SK-N-MC (cell line): ENCODE measurements at regions not wholly inside any gene's neighbourhood (a gene's known extent, or its start where the extent isn't known, plus 50 kb on each side); places are given as distances from the start of the nearest gene placed in this dataset.

Source experiments
- DNase-seq: peaks from one replicate; pipeline ENCODE4 v3.0.0-alpha.2; 2011; ENCODE audit warnings: low read depth, low spot score
- H3K27ac ChIP-seq: fragments of 200-600 bp; sonication (generic); 2 replicates; pipeline ENCODE4 v1.5.1; 2016; ENCODE audit warnings: mixed run types
- H3K36me3 ChIP-seq: fragments of 200-600 bp; sonication (generic); 2 replicates; pipeline ENCODE4 v1.6.1; 2017; ENCODE audit warnings: antibody characterized with exemption, low read length, mixed read lengths; ENCODE audit not compliant: insufficient read depth
- H3K4me3 ChIP-seq: fragments of 200-600 bp; sonication (generic); 2 replicates; pipeline ENCODE4 v1.5.1; 2016
- H3K9ac ChIP-seq: fragments of 200-600 bp; sonication (generic); 2 replicates; pipeline ENCODE4 v1.8.0; 2017; ENCODE audit warnings: mixed run types, mixed read lengths; ENCODE audit not compliant: insufficient read length
- H3K9me3 ChIP-seq: fragments of 200-600 bp; sonication (generic); 2 replicates; pipeline ENCODE4 v1.6.1; 2017; ENCODE audit warnings: low read depth, mild to moderate bottlenecking, antibody characterized with exemption, low read length, moderate library complexity, mixed read lengths
- EZH2 ChIP-seq: fragments of 200-600 bp; sonication (generic); IDR thresholded peaks from one replicate; pipeline ENCODE4 v1.6.1; 2017; ENCODE audit warnings: antibody characterized with exemption
- FOXP2 ChIP-seq: optimal IDR thresholded peaks from 2 replicates; pipeline ENCODE3; 2011; ENCODE audit warnings: mild to moderate bottlenecking, moderate library complexity; ENCODE audit not compliant: insufficient read depth; ENCODE audit errors: extremely low read length, control extremely low read depth
- POLR2AphosphoS5 ChIP-seq: IDR thresholded peaks from 2 replicates; pipeline ENCODE4 v1.6.1; 2012; ENCODE audit warnings: mild to moderate bottlenecking, low read depth, low read length, borderline replicate concordance

DNA sequence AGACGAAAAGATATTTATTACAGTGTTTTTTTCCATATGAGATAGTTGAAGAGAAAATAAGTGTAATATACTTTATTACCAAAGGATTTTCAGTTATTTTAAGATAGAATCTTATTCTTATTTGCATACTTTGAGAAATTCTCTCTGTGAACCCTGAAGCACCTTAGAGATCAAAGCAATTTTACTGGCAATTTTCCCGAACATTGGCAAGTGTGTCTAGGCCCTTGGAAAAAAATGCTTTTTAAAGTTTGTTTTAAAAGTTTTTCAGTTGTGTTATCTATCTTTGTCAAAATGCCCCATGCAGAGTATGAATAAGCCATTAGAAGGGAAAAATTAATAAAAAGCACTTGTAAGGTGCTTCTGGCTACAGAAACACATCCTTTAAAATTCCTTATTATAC is 276.8 kb upstream of the HSF2 start:
- no peak for TF ChIP-seq FOXP2
- TF ChIP-seq EZH2: no peak
- TF ChIP-seq POLR2AphosphoS5: no peak
- Histone ChIP-seq H3K27ac (peak overlapping the region; percentile 70; the same call in 1 of the 2 replicates), H3K36me3 (no peaks in the 10 kb centered on the region), H3K4me3 (peak overlapping the region; percentile 20; the same call in 1 of the 2 replicates), H3K9me3 (no peaks in the 10 kb centered on the region), H3K9ac (no peak overlapping the region)
- DNase-seq: no peak

DNA sequence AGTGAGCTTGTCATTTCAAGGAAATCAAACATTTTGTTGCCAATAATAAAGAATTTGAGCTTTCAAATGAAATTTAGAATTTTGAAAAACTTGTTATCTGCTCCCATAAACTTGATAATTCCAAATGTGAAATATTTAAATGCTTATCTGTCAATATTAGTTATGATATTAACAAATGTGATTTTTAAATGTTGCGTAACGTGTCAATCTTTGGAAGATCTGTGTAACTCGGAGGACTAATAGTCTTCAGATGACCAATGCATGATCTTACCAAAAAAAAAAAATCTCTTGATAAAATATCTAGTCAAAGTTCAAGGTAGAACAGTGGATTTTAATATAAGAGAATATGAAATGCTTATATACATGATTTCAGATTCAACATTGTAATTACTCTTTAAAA is 274.5 kb upstream of the HSF2 start:
- H3K9ac ChIP-seq: no peak overlapping the region
- no peak for DNase-seq
- no peak for TF ChIP-seq POLR2AphosphoS5
- no peak for TF ChIP-seq EZH2
- no peak for TF ChIP-seq FOXP2
- no peaks in the 10 kb centered on the region for H3K36me3 ChIP-seq
- H3K4me3 ChIP-seq: no peak overlapping the region
- no peaks in the 10 kb centered on the region for H3K9me3 ChIP-seq
- H3K27ac ChIP-seq: no peak overlapping the region

DNA sequence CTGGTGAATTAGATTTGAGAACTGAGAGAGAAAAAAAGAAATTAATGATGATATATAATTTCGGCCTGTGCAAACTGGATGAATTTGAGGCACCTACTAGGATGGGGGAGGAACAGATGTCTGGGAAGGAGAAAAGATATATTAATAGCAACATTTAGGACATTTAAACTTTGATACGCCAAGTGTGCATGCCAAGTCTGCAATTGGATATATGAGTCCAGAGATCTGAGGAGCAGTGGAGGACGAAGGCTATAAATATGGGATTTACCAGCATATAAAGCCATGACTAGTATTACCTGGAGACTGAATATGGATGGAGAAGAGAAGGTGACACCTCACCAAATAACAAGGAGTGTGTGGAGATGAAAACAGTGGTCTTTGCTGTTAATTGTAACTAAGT is 272.6 kb upstream of the HSF2 start:
- H3K27ac ChIP-seq: no peak overlapping the region
- DNase-seq: no peak
- TF ChIP-seq EZH2: no peak
- TF ChIP-seq FOXP2: no peak
- TF ChIP-seq POLR2AphosphoS5: no peak

GRCh38 chr6:122128445-122128844 is 271.0 kb upstream of the HSF2 start:
- no peak overlapping the region for H3K4me3 ChIP-seq
- no peak overlapping the region for H3K9ac ChIP-seq
- no peak for TF ChIP-seq FOXP2
- no peak for TF ChIP-seq POLR2AphosphoS5
- no peak for TF ChIP-seq EZH2
- H3K9me3 ChIP-seq: no peaks in the 10 kb centered on the region
- DNase-seq: no peak
- H3K36me3 ChIP-seq: no peaks in the 10 kb centered on the region
- H3K27ac ChIP-seq: no peak overlapping the region

More for the DNA sequence above, 272.6 kb upstream of the HSF2 start:
- Histone ChIP-seq H3K9me3 (no peaks in the 10 kb centered on the region), H3K4me3 (no peak overlapping the region), H3K9ac (no peak overlapping the region), H3K36me3 (no peaks in the 10 kb centered on the region)

DNA sequence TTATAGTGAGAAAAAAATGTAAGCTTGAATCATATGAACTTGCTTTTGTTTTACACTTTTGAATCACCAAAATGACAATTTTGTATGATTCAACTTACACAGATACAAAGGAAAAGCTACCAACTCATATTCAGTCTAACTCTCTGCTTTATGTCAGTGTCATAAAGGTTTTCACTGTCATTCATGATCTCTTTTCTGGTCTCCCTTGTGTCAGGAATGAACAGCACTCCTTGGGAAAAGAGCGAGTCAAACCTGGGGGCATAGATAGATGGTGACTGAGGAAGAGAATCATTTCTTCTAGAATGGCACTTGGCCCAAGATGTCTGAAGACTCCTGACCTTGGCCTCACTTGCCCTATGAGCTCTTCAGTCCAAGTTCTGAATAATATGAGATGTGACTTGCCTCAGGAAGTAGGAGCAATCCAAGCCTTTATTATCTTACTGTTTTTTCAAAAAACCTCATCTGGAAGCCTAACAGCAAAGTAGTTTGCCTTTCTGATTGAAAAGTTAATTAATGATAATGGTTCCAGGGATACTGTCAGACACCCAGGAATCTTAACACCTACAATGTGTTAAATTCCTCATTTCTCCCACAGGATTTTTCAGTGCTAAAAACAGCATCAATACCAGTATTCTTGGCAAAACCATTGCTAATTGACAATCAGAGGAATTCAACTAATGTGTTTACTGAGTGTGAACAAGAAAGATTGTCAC is 270.0 kb upstream of the HSF2 start:
- no peak overlapping the region for H3K27ac ChIP-seq
- no peak overlapping the region for H3K9ac ChIP-seq
- no peaks in the 10 kb centered on the region for H3K9me3 ChIP-seq
- no peak overlapping the region for H3K4me3 ChIP-seq
- no peak for DNase-seq
- no peaks in the 10 kb centered on the region for H3K36me3 ChIP-seq
- TF ChIP-seq POLR2AphosphoS5: no peak
- TF ChIP-seq FOXP2: no peak
- TF ChIP-seq EZH2: no peak

DNA sequence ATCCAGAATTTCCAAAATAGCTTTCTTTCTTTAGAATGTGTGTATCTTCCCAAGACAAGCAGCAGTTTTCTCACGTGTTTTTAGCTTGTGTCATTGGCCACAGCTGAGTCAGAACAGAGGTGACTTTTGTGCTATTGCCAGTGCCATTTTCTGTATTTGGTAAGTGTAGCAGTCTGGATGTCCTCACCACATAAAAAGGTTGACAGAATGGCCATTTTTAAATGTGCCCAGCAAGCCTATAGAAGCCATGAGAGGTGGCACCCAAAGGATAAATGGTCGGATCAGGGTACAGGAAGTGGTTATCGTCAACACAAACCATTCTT is 269.5 kb upstream of the HSF2 start:
- Histone ChIP-seq H3K9me3 (no peaks in the 10 kb centered on the region), H3K27ac (no peak overlapping the region), H3K36me3 (no peaks in the 10 kb centered on the region), H3K4me3 (no peak overlapping the region), H3K9ac (no peak overlapping the region)
- DNase-seq: no peak
- TF ChIP-seq FOXP2 (no peak), EZH2 (no peak), POLR2AphosphoS5 (no peak)

GRCh38 chr6:122130518-122130917 is 268.9 kb upstream of the HSF2 start:
- Histone ChIP-seq H3K9me3 (no peaks in the 10 kb centered on the region), H3K9ac (no peak overlapping the region), H3K4me3 (no peak overlapping the region), H3K36me3 (no peaks in the 10 kb centered on the region), H3K27ac (no peak overlapping the region)
- DNase-seq: no peak
- no peak for TF ChIP-seq EZH2
- no peak for TF ChIP-seq POLR2AphosphoS5
- no peak for TF ChIP-seq FOXP2

GRCh38 chr6:122136386-122136785 is 263.1 kb upstream of the HSF2 start:
- no peak for TF ChIP-seq FOXP2
- no peak; the same call in 1 of the 2 replicates for TF ChIP-seq POLR2AphosphoS5
- no peak for TF ChIP-seq EZH2

GRCh38 chr6:122140031-122140430 is 259.4 kb upstream of the HSF2 start:
- Histone ChIP-seq H3K36me3 (no peaks in the 10 kb centered on the region), H3K9me3 (no peaks in the 10 kb centered on the region), H3K27ac (no peak overlapping the region), H3K4me3 (no peak overlapping the region), H3K9ac (no peak overlapping the region)
- TF ChIP-seq FOXP2 (no peak), EZH2 (no peak), POLR2AphosphoS5 (no peak)
- DNase-seq: no peak

More at GRCh38 chr6:122136386-122136785, 263.1 kb upstream of the HSF2 start:
- no peak overlapping the region for H3K27ac ChIP-seq
- no peaks in the 10 kb centered on the region for H3K9me3 ChIP-seq
- no peaks in the 10 kb centered on the region for H3K36me3 ChIP-seq
- H3K4me3 ChIP-seq: no peak overlapping the region
- peak; percentile 40 for DNase-seq
- no peak overlapping the region for H3K9ac ChIP-seq

DNA sequence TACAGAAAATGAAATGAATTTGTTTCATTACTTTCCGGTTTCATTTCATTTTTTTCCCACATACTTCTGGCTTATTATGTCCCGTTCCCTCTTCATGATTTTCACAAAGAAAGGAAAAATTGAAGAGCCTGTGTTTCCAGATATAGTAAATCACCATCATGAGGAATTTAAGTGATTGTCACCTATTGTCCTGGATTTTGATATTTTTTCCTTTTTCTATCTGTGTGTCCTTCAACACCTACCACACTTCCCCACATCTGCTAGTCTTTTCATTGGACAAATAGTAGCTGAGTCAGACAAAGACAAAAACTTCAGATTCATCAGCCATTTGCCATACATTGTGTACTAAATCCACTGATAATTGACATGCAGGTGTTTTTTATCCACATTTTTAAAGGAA is 258.2 kb upstream of the HSF2 start:
- Histone ChIP-seq H3K9ac (no peak overlapping the region), H3K4me3 (no peak overlapping the region), H3K27ac (no peak overlapping the region), H3K9me3 (no peaks in the 10 kb centered on the region), H3K36me3 (no peaks in the 10 kb centered on the region)
- DNase-seq: no peak
- TF ChIP-seq FOXP2 (no peak), POLR2AphosphoS5 (no peak), EZH2 (no peak)
